ENCODE measurements at regions not wholly inside any gene's neighbourhood (a gene's known extent, or its start where the extent isn't known, plus 50 kb on each side); places are given as distances from the start of the nearest gene placed in this dataset.

DNA sequence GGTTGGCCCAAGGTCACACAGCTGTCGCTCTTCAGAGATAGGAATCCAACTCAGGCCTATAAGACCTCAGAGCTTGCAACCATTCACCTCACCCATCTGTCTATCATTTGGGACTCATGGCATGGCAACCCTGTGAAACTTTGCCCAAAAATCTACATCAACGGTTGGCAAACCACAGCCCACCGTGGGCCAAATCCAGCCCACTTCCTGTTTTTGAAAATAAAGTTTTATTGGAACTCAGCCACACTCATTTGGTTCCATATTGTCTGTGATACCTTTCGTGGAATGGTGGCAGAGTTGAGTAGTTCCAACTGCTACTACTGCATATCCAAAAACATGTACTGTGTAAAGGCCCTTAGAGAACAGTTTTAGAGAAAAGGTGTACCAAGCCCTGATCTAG, 307.8 kb downstream of the MN1 start:
- H3K4me2 ChIP-seq (ENCODE audit: control insufficient read depth, extremely low read depth, insufficient read depth, low read depth, low read length) = no peak overlapping the region
- no peak for TF ChIP-seq EZH2 (IDR thresholded peaks at IDR 0.05; ENCODE audit: low read length)
- TF ChIP-seq, protein P1, sequence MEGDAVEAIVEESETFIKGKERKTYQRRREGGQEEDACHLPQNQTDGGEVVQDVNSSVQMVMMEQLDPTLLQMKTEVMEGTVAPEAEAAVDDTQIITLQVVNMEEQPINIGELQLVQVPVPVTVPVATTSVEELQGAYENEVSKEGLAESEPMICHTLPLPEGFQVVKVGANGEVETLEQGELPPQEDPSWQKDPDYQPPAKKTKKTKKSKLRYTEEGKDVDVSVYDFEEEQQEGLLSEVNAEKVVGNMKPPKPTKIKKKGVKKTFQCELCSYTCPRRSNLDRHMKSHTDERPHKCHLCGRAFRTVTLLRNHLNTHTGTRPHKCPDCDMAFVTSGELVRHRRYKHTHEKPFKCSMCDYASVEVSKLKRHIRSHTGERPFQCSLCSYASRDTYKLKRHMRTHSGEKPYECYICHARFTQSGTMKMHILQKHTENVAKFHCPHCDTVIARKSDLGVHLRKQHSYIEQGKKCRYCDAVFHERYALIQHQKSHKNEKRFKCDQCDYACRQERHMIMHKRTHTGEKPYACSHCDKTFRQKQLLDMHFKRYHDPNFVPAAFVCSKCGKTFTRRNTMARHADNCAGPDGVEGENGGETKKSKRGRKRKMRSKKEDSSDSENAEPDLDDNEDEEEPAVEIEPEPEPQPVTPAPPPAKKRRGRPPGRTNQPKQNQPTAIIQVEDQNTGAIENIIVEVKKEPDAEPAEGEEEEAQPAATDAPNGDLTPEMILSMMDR (optimal IDR thresholded peaks at IDR 0.05 in 1 of 3, IDR thresholded peaks at IDR 0.05 in 1 of 3, conservative IDR thresholded peaks at IDR 0.05 in 1 of 3; ENCODE audit: extremely low read depth in 1 of 3, insufficient read depth in 2 of 3, low read length in 3 of 3) = no peak
- DNase-seq (ENCODE audit: low read depth, low spot score) = no peak
- H3K27ac ChIP-seq (ENCODE audit: control insufficient read depth, insufficient read depth, low read length) = no peak overlapping the region
- no peak overlapping the region for H2AFZ ChIP-seq (ENCODE audit: control insufficient read depth, low read length)
- H4K20me1 ChIP-seq (ENCODE audit: control insufficient read depth, extremely low read depth, insufficient read depth, low read length) = no peaks in the 10 kb centered on the region
- dilution Hi-C loops (cut with MboI; ENCODE audit: extremely low pct_ligation_motif_present, low sequenced_read_pairs) = no loop called here
- peaks cover 7% of the 10 kb centered on the region for H3K4me1 ChIP-seq (ENCODE audit: control insufficient read depth, extremely low read depth, insufficient read depth, low read length)
- H3K4me3 ChIP-seq (ENCODE audit: control insufficient read depth in 2 of 3, extremely low read depth in 1 of 3, insufficient read depth in 2 of 3, low read depth in 1 of 3, low read length in 3 of 3) = no peak overlapping the region
- no peaks in the 10 kb centered on the region for H3K9me3 ChIP-seq (ENCODE audit: control insufficient read depth, low read depth, low read length)
- FAIRE-seq = no peak
- no peak overlapping the region for H3K9ac ChIP-seq (ENCODE audit: control insufficient read depth, extremely low read depth, insufficient read depth, low read length)
- no peaks in the 10 kb centered on the region for H3K36me3 ChIP-seq (ENCODE audit: control insufficient read depth in 2 of 2, extremely low read depth in 1 of 2, insufficient read depth in 2 of 2, low read length in 2 of 2)
- H3K27me3 ChIP-seq (ENCODE audit: control insufficient read depth, extremely low read depth, insufficient read depth, low read length) = no peaks in the 10 kb centered on the region
- H3K79me2 ChIP-seq (ENCODE audit: control insufficient read depth, insufficient read depth, low read length) = no peaks in the 10 kb centered on the region
- no peaks in the 10 kb centered on the region for H3K9me1 ChIP-seq (ENCODE audit: control insufficient read depth, extremely low read depth, insufficient read depth, low read length)

DNA sequence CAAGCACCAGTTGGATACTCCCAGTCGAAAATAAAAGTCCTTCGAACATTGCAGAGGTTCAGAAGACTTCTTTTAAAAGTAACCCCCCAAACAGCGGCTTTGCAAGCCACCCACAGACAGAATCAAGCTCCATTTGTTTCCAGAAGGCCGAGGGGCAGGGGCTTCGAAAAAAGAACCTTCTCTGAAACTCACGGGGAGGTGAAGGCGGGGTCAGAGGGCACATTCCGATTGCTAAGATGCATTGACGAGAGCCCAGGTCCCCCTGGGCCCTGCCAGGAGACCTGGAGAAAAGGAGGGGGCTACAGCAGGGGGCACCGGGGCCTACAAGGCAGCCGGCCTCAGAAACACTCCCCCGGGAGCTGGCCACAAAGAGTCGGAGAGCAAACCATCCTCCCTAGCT, 306.8 kb downstream of the MN1 start:
- Histone ChIP-seq H3K9me3 (ENCODE audit: control insufficient read depth, low read depth, low read length) (no peaks in the 10 kb centered on the region), H3K27me3 (ENCODE audit: control insufficient read depth, extremely low read depth, insufficient read depth, low read length) (no peaks in the 10 kb centered on the region), H3K79me2 (ENCODE audit: control insufficient read depth, insufficient read depth, low read length) (no peaks in the 10 kb centered on the region), H3K36me3 (ENCODE audit: control insufficient read depth in 2 of 2, extremely low read depth in 1 of 2, insufficient read depth in 2 of 2, low read length in 2 of 2) (no peaks in the 10 kb centered on the region), H3K4me1 (ENCODE audit: control insufficient read depth, extremely low read depth, insufficient read depth, low read length) (no peaks in the 10 kb centered on the region), H4K20me1 (ENCODE audit: control insufficient read depth, extremely low read depth, insufficient read depth, low read length) (no peaks in the 10 kb centered on the region), H3K27ac (ENCODE audit: control insufficient read depth, insufficient read depth, low read length) (no peak overlapping the region), H3K4me2 (ENCODE audit: control insufficient read depth, extremely low read depth, insufficient read depth, low read depth, low read length) (no peak overlapping the region), H2AFZ (ENCODE audit: control insufficient read depth, low read length) (no peak overlapping the region), H3K4me3 (ENCODE audit: control insufficient read depth in 2 of 3, extremely low read depth in 1 of 3, insufficient read depth in 2 of 3, low read depth in 1 of 3, low read length in 3 of 3) (no peak overlapping the region), H3K9ac (ENCODE audit: control insufficient read depth, extremely low read depth, insufficient read depth, low read length) (no peak overlapping the region), H3K9me1 (ENCODE audit: control insufficient read depth, extremely low read depth, insufficient read depth, low read length) (no peaks in the 10 kb centered on the region)
- no peak for DNase-seq (ENCODE audit: low read depth, low spot score)
- dilution Hi-C loops (cut with MboI; ENCODE audit: extremely low pct_ligation_motif_present, low sequenced_read_pairs) = no loop called here
- FAIRE-seq = no peak
- no peak for TF ChIP-seq EZH2 (IDR thresholded peaks at IDR 0.05; ENCODE audit: low read length)
- TF ChIP-seq, protein P1 (optimal IDR thresholded peaks at IDR 0.05 in 1 of 3, IDR thresholded peaks at IDR 0.05 in 1 of 3, conservative IDR thresholded peaks at IDR 0.05 in 1 of 3; ENCODE audit: extremely low read depth in 1 of 3, insufficient read depth in 2 of 3, low read length in 3 of 3) = no peak

All from keratinocyte (primary cell).